Activated CD4-positive, alpha-beta memory T cell treated with anti-CD3 and anti-CD28 coated beads for 36 hours (primary cell): ENCODE measurements at regions not wholly inside any gene's neighbourhood (a gene's known extent, or its start where the extent isn't known, plus 50 kb on each side); places are given as distances from the start of the nearest gene placed in this dataset.
"Not testable (repeated sequence)": the region's sequence is repeated elsewhere in the genome, so short reads cannot be mapped to it uniquely, and the experiment has no call there.

Experiments
- CTCF ChIA-PET: fragments of 350-600 bp; sonication (Branson Sonifier 250); formaldehyde crosslinking; loops from one replicate; lab custom pipeline; 2021; ENCODE audit warnings: antibody characterized with exemption, inconsistent platforms; lab: Charles Lee
- POLR2A ChIA-PET: fragments of 350-600 bp; sonication (Branson Sonifier 250); formaldehyde crosslinking; loops from one replicate; lab custom pipeline; 2021; ENCODE audit warnings: antibody characterized with exemption; lab: Charles Lee
- DNase-seq: peaks from one replicate; pipeline ENCODE4 v3.0.0-alpha.2; 2020
- H3K27ac Mint-ChIP-seq: one replicate; pipeline ENCODE4 v1.8.0; 2021; ENCODE audit warnings: mixed read lengths
- H3K27me3 Mint-ChIP-seq: one replicate; pipeline ENCODE4 v1.8.0; 2021; ENCODE audit warnings: mixed read lengths
- H3K36me3 Mint-ChIP-seq: one replicate; pipeline ENCODE4 v1.8.0; 2021; ENCODE audit warnings: mixed read lengths
- H3K4me1 Mint-ChIP-seq: one replicate; pipeline ENCODE4 v1.8.0; 2021; ENCODE audit warnings: low read depth, mixed read lengths
- H3K4me3 Mint-ChIP-seq: one replicate; pipeline ENCODE4 v1.8.0; 2021; ENCODE audit warnings: mild to moderate bottlenecking, mixed read lengths
- H3K9me3 Mint-ChIP-seq: one replicate; pipeline ENCODE4 v1.8.0; 2021; ENCODE audit warnings: mixed read lengths
- intact Hi-C: fragments of 100-400 bp; cut with micrococcal nuclease; formaldehyde crosslinking; loops from one replicate; pipeline ENCODE4 v1.15.1; 2023

DNA sequence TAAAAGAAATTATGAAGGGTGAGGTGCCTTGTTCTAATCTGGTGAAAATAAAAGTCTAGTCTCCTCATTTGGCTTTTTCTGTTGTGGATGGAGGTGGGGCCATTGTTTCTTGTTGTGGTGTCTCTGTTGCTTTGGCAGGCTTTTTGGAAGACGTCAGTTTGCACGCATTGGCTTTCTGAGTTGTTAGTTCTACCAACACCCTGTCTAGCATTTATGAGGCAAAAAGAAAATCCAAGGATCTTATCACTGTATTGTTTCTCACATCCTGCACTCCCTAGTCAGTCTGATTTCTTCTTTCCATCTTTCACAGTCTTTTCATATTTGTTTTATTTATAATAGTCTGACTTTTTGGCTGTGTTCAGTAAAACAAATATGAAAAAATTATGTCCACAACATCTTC is 898.3 kb downstream of the REEP3 start:
- Mint-ChIP-seq H3K4me1 (no peaks in the 10 kb centered on the region), H3K4me3 (no peak overlapping the region), H3K9me3 (no peaks in the 10 kb centered on the region), H3K36me3 (no peaks in the 10 kb centered on the region), H3K27me3 (no peaks in the 10 kb centered on the region), H3K27ac (no peak overlapping the region)
- POLR2A ChIA-PET = no interaction called here
- CTCF ChIA-PET = no interaction called here
- intact Hi-C loops = no loop called here
- DNase-seq = no peak

GRCh38 chr10:64426745-64427144 is 905.5 kb downstream of the REEP3 start:
- no peak overlapping the region for H3K4me3 Mint-ChIP-seq
- H3K36me3 Mint-ChIP-seq = no peaks in the 10 kb centered on the region
- CTCF ChIA-PET = no interaction called here
- intact Hi-C loops = no loop called here
- no peaks in the 10 kb centered on the region for H3K4me1 Mint-ChIP-seq
- no peak for DNase-seq
- no peak overlapping the region for H3K27ac Mint-ChIP-seq
- POLR2A ChIA-PET = no interaction called here
- H3K9me3 Mint-ChIP-seq = peaks cover 2% of the 10 kb centered on the region
- no peaks in the 10 kb centered on the region for H3K27me3 Mint-ChIP-seq

- peaks cover 2% of the 10 kb centered on the region for H3K9me3 Mint-ChIP-seq
- H3K36me3 Mint-ChIP-seq = no peaks in the 10 kb centered on the region
- no peak for DNase-seq
- ChIA-PET CTCF (no interaction called here), POLR2A (no interaction called here)
- H3K4me3 Mint-ChIP-seq = no peak overlapping the region
- H3K4me1 Mint-ChIP-seq = no peaks in the 10 kb centered on the region
- no peak overlapping the region for H3K27ac Mint-ChIP-seq
- intact Hi-C loops = no loop called here
- no peaks in the 10 kb centered on the region for H3K27me3 Mint-ChIP-seq
These were observed 909.6 kb downstream of the REEP3 start for GRCh38 chr10:64430690-64431323.

GRCh38 chr10:64441872-64442271 is 920.7 kb downstream of the REEP3 start:
- H3K27me3 Mint-ChIP-seq, DNase-seq, POLR2A ChIA-PET, CTCF ChIA-PET, H3K27ac Mint-ChIP-seq, H3K4me3 Mint-ChIP-seq, H3K36me3 Mint-ChIP-seq, intact Hi-C loops, H3K4me1 Mint-ChIP-seq: not testable (repeated sequence)
- peaks cover 19% of the 10 kb centered on the region for H3K9me3 Mint-ChIP-seq

DNA sequence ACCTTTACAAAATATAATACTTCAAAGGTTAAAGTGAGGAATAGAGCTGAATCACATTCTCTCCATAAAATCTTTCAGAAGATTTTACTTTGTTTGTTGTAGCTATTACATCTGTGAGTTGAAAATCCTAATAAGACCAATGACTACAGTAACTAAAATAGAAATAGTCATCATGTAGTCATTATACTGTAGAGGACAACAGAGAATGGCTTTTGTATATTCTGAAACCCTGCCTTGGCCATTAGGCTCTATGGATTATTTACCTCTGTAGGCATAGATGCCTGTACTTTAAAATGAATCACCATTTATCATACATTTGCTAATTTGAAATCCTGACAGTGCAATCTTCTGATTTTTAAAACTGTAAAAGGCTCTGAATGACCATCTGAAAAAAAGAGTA is 923.0 kb downstream of the REEP3 start:
- DNase-seq = no peak
- CTCF ChIA-PET = no interaction called here
- Mint-ChIP-seq H3K9me3 (peaks cover 11% of the 10 kb centered on the region), H3K27me3 (no peaks in the 10 kb centered on the region), H3K36me3 (no peaks in the 10 kb centered on the region), H3K4me3 (no peak overlapping the region), H3K4me1 (no peaks in the 10 kb centered on the region), H3K27ac (no peak overlapping the region)
- intact Hi-C loops = no loop called here
- POLR2A ChIA-PET = no interaction called here

DNA sequence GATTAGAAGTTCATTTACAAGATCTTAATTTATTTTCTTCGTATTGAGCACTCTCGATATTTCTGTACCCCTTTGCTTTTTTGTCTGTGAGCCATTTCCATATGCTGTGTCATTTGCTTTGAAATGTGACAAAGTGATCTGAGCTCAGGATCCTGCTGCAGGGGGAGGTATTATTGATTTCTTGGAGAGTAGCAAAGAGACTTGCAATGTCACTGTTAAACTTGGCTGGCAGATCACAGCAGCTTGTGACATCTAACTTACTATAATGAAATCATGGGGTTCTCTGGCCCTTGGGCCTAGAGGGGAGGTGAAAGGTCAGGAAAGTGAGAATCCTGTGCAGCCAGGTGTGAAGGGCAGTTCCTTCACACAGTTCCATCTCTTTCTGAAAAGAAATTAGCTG is 923.4 kb downstream of the REEP3 start:
- ChIA-PET POLR2A (no interaction called here), CTCF (no interaction called here)
- Mint-ChIP-seq H3K9me3 (peaks cover 7% of the 10 kb centered on the region), H3K27ac (no peak overlapping the region), H3K4me3 (no peak overlapping the region), H3K27me3 (no peaks in the 10 kb centered on the region), H3K4me1 (no peaks in the 10 kb centered on the region), H3K36me3 (no peaks in the 10 kb centered on the region)
- DNase-seq = no peak
- intact Hi-C loops = no loop called here

GRCh38 chr10:64449603-64450002 is 928.4 kb downstream of the REEP3 start:
- DNase-seq = no peak
- no peak overlapping the region for H3K4me3 Mint-ChIP-seq
- no peaks in the 10 kb centered on the region for H3K4me1 Mint-ChIP-seq
- POLR2A ChIA-PET = no interaction called here
- CTCF ChIA-PET = no interaction called here
- intact Hi-C loops = no loop called here
- no peaks in the 10 kb centered on the region for H3K27me3 Mint-ChIP-seq
- peaks cover 1% of the 10 kb centered on the region for H3K9me3 Mint-ChIP-seq
- H3K27ac Mint-ChIP-seq = no peak overlapping the region
- no peaks in the 10 kb centered on the region for H3K36me3 Mint-ChIP-seq

DNA sequence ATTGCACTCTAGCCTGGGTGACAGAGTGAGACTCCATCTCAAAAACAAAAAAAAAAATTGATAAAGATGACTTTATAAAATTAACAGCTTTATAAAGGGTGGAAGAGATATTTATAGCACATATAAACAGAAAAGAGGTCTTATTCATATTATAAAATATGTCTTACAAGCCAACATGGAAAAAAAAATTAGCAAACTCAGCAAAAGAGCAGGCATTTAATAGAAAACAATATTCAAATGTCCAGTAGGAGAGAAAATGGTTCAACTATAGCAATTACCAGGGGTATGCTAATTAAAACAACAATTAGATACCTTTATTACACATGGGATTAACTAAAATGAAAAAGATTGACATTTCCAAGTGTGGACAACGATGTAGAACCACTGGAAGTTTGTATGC is 929.1 kb downstream of the REEP3 start:
- intact Hi-C loops = no loop called here
- peaks cover 1% of the 10 kb centered on the region for H3K9me3 Mint-ChIP-seq
- ChIA-PET CTCF (interaction anchor here (1.0 kb wide), 1 partner anchor 409 kb away, joined by 3 read pairs; no protein-coding TSS in a partner anchor), POLR2A (no interaction called here)
- no peaks in the 10 kb centered on the region for H3K36me3 Mint-ChIP-seq
- no peak for DNase-seq
- no peaks in the 10 kb centered on the region for H3K27me3 Mint-ChIP-seq
- no peaks in the 10 kb centered on the region for H3K4me1 Mint-ChIP-seq
- no peak overlapping the region for H3K27ac Mint-ChIP-seq
- no peak overlapping the region for H3K4me3 Mint-ChIP-seq

- no peaks in the 10 kb centered on the region for H3K36me3 Mint-ChIP-seq
- intact Hi-C loops = no loop called here
- no peak for DNase-seq
- no peaks in the 10 kb centered on the region for H3K4me1 Mint-ChIP-seq
- no peaks in the 10 kb centered on the region for H3K27me3 Mint-ChIP-seq
- peaks cover 1% of the 10 kb centered on the region for H3K9me3 Mint-ChIP-seq
- H3K4me3 Mint-ChIP-seq = no peak overlapping the region
- ChIA-PET POLR2A (no interaction called here), CTCF (no interaction called here)
- no peak overlapping the region for H3K27ac Mint-ChIP-seq
These were observed 933.8 kb downstream of the REEP3 start for GRCh38 chr10:64454962-64455361.

DNA sequence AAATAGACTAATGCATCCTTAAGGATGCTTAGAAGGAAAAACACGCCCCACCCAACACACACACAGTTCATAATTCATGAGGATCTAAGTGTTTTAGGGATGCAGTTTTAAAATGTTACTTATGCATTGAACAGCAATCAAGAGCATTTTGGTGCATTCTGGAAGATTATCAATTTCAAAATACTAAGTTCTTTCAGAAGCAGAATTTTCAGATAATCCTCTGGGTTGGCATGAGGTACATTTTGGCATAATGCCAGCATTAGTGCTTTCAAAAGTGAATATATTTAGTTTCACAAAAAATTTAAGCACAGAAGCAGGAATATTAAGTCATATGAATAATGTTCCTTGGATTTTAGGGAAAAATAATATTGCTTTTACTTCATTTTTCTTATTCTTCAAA is 937.1 kb downstream of the REEP3 start:
- Mint-ChIP-seq H3K27ac (no peak overlapping the region), H3K4me3 (no peak overlapping the region), H3K4me1 (no peaks in the 10 kb centered on the region), H3K27me3 (no peaks in the 10 kb centered on the region), H3K36me3 (no peaks in the 10 kb centered on the region), H3K9me3 (peaks cover 7% of the 10 kb centered on the region)
- no peak for DNase-seq
- intact Hi-C loops = no loop called here
- CTCF ChIA-PET = no interaction called here
- POLR2A ChIA-PET = no interaction called here

DNA sequence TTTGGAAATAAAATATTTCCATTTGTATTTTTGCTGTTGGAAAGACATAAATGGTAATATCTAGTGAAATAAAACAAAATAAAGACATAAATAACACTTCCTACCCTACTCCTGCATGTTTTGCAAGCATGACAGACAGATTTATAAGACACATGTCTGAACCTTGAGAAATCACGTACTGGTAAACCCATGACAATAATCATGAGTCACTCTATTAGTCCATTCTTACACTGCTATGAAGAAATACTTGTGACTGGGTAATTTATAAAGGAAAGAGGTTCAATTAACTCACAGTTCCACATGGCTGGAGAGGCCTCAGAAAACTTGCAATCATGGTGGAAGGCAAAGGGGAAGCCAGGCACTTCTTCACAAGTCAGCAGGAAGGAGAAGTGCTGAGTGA is 942.2 kb downstream of the REEP3 start:
- no peak overlapping the region for H3K27ac Mint-ChIP-seq
- peaks cover 24% of the 10 kb centered on the region for H3K9me3 Mint-ChIP-seq
- no peaks in the 10 kb centered on the region for H3K27me3 Mint-ChIP-seq
- no peaks in the 10 kb centered on the region for H3K36me3 Mint-ChIP-seq
- DNase-seq = no peak
- ChIA-PET CTCF (no interaction called here), POLR2A (no interaction called here)
- no peaks in the 10 kb centered on the region for H3K4me1 Mint-ChIP-seq
- no peak overlapping the region for H3K4me3 Mint-ChIP-seq
- intact Hi-C loops = no loop called here

GRCh38 chr10:64465653-64466052 is 944.5 kb downstream of the REEP3 start:
- Mint-ChIP-seq H3K4me1 (no peaks in the 10 kb centered on the region), H3K27ac (no peak overlapping the region), H3K9me3 (peaks cover 24% of the 10 kb centered on the region), H3K36me3 (no peaks in the 10 kb centered on the region), H3K27me3 (no peaks in the 10 kb centered on the region), H3K4me3 (no peak overlapping the region)
- intact Hi-C loops = no loop called here
- CTCF ChIA-PET = no interaction called here
- POLR2A ChIA-PET = no interaction called here
- no peak for DNase-seq

GRCh38 chr10:64468219-64468618 is 947.0 kb downstream of the REEP3 start:
- Mint-ChIP-seq H3K36me3 (no peaks in the 10 kb centered on the region), H3K27me3 (no peaks in the 10 kb centered on the region), H3K4me3 (no peak overlapping the region), H3K27ac (no peak overlapping the region), H3K9me3 (peaks cover 24% of the 10 kb centered on the region), H3K4me1 (no peaks in the 10 kb centered on the region)
- no peak for DNase-seq
- intact Hi-C loops = no loop called here
- POLR2A ChIA-PET = no interaction called here
- CTCF ChIA-PET = no interaction called here
